Ovary (tissue), 3 donors: ENCODE measurements at regions not wholly inside any gene's neighbourhood (a gene's known extent, or its start where the extent isn't known, plus 50 kb on each side); places are given as distances from the start of the nearest gene placed in this dataset.

Source experiments
- POLR2A ChIP-seq: fragments of 450-650 bp; IDR thresholded peaks from one replicate; pipeline ENCODE4 v1.6.1; 2017; ENCODE audit warnings: antibody characterized with exemption, mild to moderate bottlenecking, moderate library complexity
- TF ChIP-seq, protein P1 (sequence below), 3 donors: fragments of 450-650 bp in 2 of 3; fragments of 200-600 bp in 1 of 3; IDR thresholded peaks; one replicate each; pipeline versions ENCODE4 v1.5.1 to v1.8.0; 2016 to 2022; ENCODE audit warnings: antibody characterized with exemption in 3 of 3, mild to moderate bottlenecking in 1 of 3
- donor health status: DM: no; HTN: no; CAD: no.

DNA sequence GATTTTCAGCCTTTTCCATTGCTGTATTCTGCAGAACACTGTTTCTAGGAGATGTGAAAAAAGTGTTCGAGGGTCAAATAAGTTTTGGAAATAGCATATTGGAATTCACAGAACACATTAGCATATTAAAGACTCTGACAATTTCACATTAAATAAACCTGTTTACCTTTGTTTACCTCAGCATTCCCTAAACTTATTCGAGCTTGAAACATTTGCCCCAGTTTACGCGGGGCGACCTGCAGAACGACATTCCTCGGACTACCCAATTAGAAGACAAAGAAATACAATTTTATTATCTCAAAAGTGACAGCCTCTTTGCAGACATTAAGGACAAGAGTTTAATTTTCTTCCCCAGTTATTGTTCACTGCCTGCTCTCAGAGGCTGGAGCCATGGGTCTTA is 110.3 kb upstream of the NFIB start:
- TF ChIP-seq, protein P1, sequence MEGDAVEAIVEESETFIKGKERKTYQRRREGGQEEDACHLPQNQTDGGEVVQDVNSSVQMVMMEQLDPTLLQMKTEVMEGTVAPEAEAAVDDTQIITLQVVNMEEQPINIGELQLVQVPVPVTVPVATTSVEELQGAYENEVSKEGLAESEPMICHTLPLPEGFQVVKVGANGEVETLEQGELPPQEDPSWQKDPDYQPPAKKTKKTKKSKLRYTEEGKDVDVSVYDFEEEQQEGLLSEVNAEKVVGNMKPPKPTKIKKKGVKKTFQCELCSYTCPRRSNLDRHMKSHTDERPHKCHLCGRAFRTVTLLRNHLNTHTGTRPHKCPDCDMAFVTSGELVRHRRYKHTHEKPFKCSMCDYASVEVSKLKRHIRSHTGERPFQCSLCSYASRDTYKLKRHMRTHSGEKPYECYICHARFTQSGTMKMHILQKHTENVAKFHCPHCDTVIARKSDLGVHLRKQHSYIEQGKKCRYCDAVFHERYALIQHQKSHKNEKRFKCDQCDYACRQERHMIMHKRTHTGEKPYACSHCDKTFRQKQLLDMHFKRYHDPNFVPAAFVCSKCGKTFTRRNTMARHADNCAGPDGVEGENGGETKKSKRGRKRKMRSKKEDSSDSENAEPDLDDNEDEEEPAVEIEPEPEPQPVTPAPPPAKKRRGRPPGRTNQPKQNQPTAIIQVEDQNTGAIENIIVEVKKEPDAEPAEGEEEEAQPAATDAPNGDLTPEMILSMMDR (IDR thresholded peaks at IDR 0.05) = no peak
- TF ChIP-seq POLR2A = no peak
